ENCODE measurements at regions not wholly inside any gene's neighbourhood (a gene's known extent, or its start where the extent isn't known, plus 50 kb on each side); places are given as distances from the start of the nearest gene placed in this dataset.

DNA sequence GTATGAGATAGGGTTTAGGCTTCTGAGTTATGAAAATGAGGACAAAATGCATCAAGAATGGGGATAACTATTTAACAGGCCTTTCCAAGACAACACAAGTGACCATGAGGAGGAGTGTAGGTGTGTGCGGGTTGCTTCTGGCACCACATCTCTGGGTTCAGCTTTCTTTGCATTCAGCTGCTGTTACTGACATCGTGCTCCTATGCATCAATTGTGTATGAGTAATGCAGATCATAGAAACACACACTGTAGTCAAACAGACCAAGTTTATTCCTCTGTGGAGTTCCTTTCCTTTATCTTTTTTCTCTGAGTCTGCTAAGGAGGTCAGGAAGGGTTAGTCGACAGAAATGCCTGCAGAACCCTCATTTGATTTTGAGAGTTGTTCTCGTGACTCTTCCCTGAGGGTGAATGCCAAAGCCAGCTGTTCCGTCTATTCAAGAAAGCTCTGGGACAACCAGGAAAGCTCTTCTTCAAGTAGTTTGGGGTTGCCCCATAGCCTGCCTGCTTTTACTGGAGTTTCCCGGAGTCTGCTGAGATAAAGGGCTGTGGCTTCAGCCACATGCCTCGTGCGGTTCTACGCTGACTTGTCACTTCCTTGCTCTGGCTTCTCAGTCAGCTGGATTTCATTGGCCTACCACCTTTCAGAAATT, 136.7 kb upstream of the TLE3 start:
- ATAC-seq, result no peak
- in situ Hi-C loops (cut with MboI), result no loop called here

More for the DNA sequence above, 136.7 kb upstream of the TLE3 start:
- RAD21 ChIA-PET (ENCODE audit: unreplicated experiment), result no interaction called here
- Histone ChIP-seq H3K4me1 (ENCODE audit: control insufficient read depth, insufficient read depth, low read length) (peaks cover under 1% of the 10 kb centered on the region; the same call in 1 of the 2 replicates), H2AFZ (ENCODE audit: control insufficient read depth, low read depth, low read length) (no peak overlapping the region), H3K9me3 (replicated peaks; ENCODE audit: control insufficient read depth, insufficient read depth, low read length) (no peaks in the 10 kb centered on the region; the same call in 1 of the 3 replicates), H3K27me3 (replicated peaks in 1 of 2; ENCODE audit: control insufficient read depth in 2 of 2, insufficient read depth in 2 of 2, low read length in 1 of 2) (no peaks in the 10 kb centered on the region; a peak in 1 of 4 replicates), H3K79me2 (ENCODE audit: control insufficient read depth, insufficient read depth, low read length) (no peaks in the 10 kb centered on the region), H3K4me3 (no peak overlapping the region), H3K4me2 (ENCODE audit: control insufficient read depth, insufficient read depth) (no peak overlapping the region), H3K27ac (ENCODE audit: control insufficient read depth, insufficient read depth) (no peak overlapping the region), H3K9ac (ENCODE audit: control insufficient read depth, insufficient read depth, low read length) (no peak overlapping the region), H3K36me3 (ENCODE audit: control insufficient read depth in 2 of 2, insufficient read depth in 2 of 2, low read length in 1 of 2) (no peaks in the 10 kb centered on the region), H4K20me1 (ENCODE audit: control insufficient read depth, insufficient read depth) (no peaks in the 10 kb centered on the region)
- SMC1A ChIA-PET (ENCODE audit: uncharacterized antibody, unreplicated experiment), result interaction anchor here (0.5 kb wide), 1 partner anchor 11 kb away, joined by 3 read pairs; no protein-coding TSS in a partner anchor
- POLR2A ChIA-PET, result interaction anchor here (0.9 to 1.0 kb wide), 2 partner anchors 18 to 47 kb away, joined by 3 to 4 read pairs; no protein-coding TSS in a partner anchor
- no peak for DNase-seq (ENCODE audit: low read depth, low spot score)
- intact Hi-C loops (cut with micrococcal nuclease; ENCODE audit: unreplicated experiment), result no loop called here
- no TSS peak for BruUV-seq (replicated peaks)
- TF ChIP-seq PAX5 (IDR thresholded peaks at IDR 0.05; ENCODE audit: borderline replicate concordance, low read depth, low read length), result no peak
- no peak for TF ChIP-seq RB1 (IDR thresholded peaks at IDR 0.05; ENCODE audit: borderline replicate concordance)
- no peak for TF ChIP-seq YBX1 (IDR thresholded peaks at IDR 0.05)
- TF ChIP-seq, protein P1, sequence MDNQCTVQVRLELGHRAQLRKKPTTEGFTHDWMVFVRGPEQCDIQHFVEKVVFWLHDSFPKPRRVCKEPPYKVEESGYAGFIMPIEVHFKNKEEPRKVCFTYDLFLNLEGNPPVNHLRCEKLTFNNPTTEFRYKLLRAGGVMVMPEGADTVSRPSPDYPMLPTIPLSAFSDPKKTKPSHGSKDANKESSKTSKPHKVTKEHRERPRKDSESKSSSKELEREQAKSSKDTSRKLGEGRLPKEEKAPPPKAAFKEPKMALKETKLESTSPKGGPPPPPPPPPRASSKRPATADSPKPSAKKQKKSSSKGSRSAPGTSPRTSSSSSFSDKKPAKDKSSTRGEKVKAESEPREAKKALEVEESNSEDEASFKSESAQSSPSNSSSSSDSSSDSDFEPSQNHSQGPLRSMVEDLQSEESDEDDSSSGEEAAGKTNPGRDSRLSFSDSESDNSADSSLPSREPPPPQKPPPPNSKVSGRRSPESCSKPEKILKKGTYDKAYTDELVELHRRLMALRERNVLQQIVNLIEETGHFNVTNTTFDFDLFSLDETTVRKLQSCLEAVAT (IDR thresholded peaks at IDR 0.05), result no peak
- TF ChIP-seq EED (IDR thresholded peaks at IDR 0.05; ENCODE audit: low read depth), result no peak
- TF ChIP-seq, protein P2, sequence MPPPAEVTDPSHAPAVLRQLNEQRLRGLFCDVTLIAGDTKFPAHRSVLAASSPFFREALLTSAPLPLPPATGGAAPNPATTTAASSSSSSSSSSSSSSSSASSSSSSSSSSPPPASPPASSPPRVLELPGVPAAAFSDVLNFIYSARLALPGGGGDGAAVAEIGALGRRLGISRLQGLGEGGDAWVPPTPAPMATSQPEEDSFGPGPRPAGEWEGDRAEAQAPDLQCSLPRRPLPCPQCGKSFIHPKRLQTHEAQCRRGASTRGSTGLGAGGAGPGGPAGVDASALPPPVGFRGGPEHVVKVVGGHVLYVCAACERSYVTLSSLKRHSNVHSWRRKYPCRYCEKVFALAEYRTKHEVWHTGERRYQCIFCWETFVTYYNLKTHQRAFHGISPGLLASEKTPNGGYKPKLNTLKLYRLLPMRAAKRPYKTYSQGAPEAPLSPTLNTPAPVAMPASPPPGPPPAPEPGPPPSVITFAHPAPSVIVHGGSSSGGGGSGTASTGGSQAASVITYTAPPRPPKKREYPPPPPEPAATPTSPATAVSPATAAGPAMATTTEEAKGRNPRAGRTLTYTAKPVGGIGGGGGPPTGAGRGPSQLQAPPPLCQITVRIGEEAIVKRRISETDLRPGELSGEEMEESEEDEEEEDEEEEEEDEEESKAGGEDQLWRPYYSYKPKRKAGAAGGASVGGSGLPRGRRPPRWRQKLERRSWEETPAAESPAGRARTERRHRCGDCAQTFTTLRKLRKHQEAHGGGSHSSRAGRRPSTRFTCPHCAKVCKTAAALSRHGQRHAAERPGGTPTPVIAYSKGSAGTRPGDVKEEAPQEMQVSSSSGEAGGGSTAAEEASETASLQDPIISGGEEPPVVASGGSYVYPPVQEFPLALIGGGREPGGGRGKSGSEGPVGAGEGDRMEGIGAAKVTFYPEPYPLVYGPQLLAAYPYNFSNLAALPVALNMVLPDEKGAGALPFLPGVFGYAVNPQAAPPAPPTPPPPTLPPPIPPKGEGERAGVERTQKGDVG (CRISPR knock-in tag; IDR thresholded peaks at IDR 0.05), result no peak
- TF ChIP-seq PML (IDR thresholded peaks at IDR 0.05; ENCODE audit: low read length), result no peak
- TF ChIP-seq SIX5 (IDR thresholded peaks at IDR 0.05; ENCODE audit: low read depth, low read length, severe bottlenecking), result no peak
- TF ChIP-seq POU2F2 (IDR thresholded peaks at IDR 0.05; ENCODE audit: borderline replicate concordance, low read depth, low read length), result no peak
- no peak for TF ChIP-seq DPF2 (IDR thresholded peaks at IDR 0.05)
- 71% methylated on average over 9 of the region's 9 CpGs for WGBS (ENCODE audit: insufficient coverage, insufficient replicate concordance, low lambda C conversion rate, missing lambda C conversion rate)
- CTCF ChIA-PET, result interaction anchor here (1.0 kb wide), 1 partner anchor 10 kb away, joined by 4 read pairs; no protein-coding TSS in a partner anchor
- no peak for FAIRE-seq
